ENCODE measurements at regions not wholly inside any gene's neighbourhood (a gene's known extent, or its start where the extent isn't known, plus 50 kb on each side); places are given as distances from the start of the nearest gene placed in this dataset.

DNA sequence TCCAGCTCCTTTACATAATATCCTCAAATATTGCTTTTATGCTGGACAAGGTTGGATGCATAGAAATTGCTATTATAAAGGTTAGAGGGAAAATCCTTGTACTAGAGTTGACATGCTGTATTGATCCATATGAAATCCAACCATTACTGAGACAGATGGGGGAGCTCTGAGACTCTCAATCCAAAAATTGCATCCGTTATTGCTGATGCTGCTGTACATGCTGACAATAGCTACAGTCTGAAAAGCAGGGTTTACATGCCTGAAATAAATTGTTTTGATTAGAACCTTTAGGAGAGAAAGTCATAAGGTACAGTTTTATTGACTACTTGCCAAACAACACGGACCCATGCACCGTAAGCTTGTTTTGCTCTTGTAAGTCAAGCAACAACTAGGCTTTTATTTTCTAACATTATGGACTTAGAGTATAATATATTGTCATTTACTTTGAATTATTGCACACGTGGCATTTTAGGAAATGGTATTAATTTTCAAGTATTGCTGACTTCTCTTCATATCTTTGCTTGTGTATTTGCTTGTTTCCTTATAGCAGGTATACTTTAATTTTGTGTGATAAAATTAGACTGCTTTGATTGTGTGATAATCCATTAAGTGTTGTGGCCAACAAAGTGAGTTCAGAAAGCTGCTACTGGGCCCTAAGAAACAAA is 1365.2 kb downstream of the STIM2 start:
- no peak for DNase-seq
- intact Hi-C loops (cut with DNase I), result no loop called here
- Histone ChIP-seq H3K4me1 (no peaks in the 10 kb centered on the region), H3K36me3 (replicated peaks in 1 of 2; ENCODE audit: insufficient read depth in 1 of 2, low read depth in 2 of 2) (no peaks in the 10 kb centered on the region), H3K4me3 (no peak overlapping the region), H3K27me3 (no peaks in the 10 kb centered on the region), H3K9me3 (no peaks in the 10 kb centered on the region), H3K27ac (no peak overlapping the region)
- TF ChIP-seq, protein P1, sequence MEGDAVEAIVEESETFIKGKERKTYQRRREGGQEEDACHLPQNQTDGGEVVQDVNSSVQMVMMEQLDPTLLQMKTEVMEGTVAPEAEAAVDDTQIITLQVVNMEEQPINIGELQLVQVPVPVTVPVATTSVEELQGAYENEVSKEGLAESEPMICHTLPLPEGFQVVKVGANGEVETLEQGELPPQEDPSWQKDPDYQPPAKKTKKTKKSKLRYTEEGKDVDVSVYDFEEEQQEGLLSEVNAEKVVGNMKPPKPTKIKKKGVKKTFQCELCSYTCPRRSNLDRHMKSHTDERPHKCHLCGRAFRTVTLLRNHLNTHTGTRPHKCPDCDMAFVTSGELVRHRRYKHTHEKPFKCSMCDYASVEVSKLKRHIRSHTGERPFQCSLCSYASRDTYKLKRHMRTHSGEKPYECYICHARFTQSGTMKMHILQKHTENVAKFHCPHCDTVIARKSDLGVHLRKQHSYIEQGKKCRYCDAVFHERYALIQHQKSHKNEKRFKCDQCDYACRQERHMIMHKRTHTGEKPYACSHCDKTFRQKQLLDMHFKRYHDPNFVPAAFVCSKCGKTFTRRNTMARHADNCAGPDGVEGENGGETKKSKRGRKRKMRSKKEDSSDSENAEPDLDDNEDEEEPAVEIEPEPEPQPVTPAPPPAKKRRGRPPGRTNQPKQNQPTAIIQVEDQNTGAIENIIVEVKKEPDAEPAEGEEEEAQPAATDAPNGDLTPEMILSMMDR (IDR thresholded peaks at IDR 0.05), result no peak
- TF ChIP-seq POLR2A (IDR thresholded peaks at IDR 0.05), result no peak
- no peak for ATAC-seq
- 31 to 43% methylated on average over 4 of the region's 4 CpGs for WGBS, 2 donors

DNA sequence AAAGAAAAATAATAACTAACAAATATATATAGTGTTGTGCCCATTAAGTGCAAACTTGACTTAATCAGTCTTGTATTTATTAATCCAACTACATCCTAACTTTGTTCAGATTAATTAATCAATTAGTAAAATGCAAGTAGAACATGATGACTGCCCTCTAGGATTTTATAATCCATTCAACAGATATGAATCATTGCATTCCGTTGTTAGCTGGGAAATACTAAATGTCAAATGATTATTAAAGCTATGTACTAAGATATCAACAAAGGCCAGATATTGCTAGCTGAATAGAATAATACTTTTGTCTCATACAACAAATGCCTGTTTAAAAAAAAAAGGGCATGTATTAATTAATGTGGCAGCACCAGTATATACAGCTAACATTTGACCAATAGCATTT is 1366.3 kb downstream of the STIM2 start:
- no peaks in the 10 kb centered on the region for H3K36me3 ChIP-seq (replicated peaks in 1 of 2; ENCODE audit: insufficient read depth in 1 of 2, low read depth in 2 of 2)
- ATAC-seq (no peak), DNase-seq (no peak)
- no peak overlapping the region for H3K27ac ChIP-seq
- H3K4me3 ChIP-seq, result no peak overlapping the region
- no peak for TF ChIP-seq POLR2A (IDR thresholded peaks at IDR 0.05)
- TF ChIP-seq, protein P1 (IDR thresholded peaks at IDR 0.05), result no peak
- no peaks in the 10 kb centered on the region for H3K9me3 ChIP-seq
- intact Hi-C loops (cut with DNase I), result no loop called here
- no peaks in the 10 kb centered on the region for H3K27me3 ChIP-seq
- H3K4me1 ChIP-seq, result no peaks in the 10 kb centered on the region
- WGBS, 2 donors, result 16 to 23% methylated on average over 1 of the region's 1 CpG

- no peaks in the 10 kb centered on the region for H3K9me3 ChIP-seq
- intact Hi-C loops (cut with DNase I), result no loop called here
- no peaks in the 10 kb centered on the region for H3K27me3 ChIP-seq
- TF ChIP-seq POLR2A (IDR thresholded peaks at IDR 0.05), result no peak
- TF ChIP-seq, protein P1 (IDR thresholded peaks at IDR 0.05), result no peak
- H3K4me1 ChIP-seq, result no peaks in the 10 kb centered on the region
- H3K27ac ChIP-seq, result no peak overlapping the region
- no peaks in the 10 kb centered on the region for H3K36me3 ChIP-seq (replicated peaks in 1 of 2; ENCODE audit: insufficient read depth in 1 of 2, low read depth in 2 of 2)
- ATAC-seq (no peak), DNase-seq (no peak)
- no peak overlapping the region for H3K4me3 ChIP-seq
- 23 to 32% methylated on average over 1 of the region's 1 CpG for WGBS, 2 donors
Observed at GRCh38 chr4:28227764-28228163, 1367.1 kb downstream of the STIM2 start.

GRCh38 chr4:28228561-28229491 is 1368.2 kb downstream of the STIM2 start:
- H3K36me3 ChIP-seq (replicated peaks in 1 of 2; ENCODE audit: insufficient read depth in 1 of 2, low read depth in 2 of 2), result no peaks in the 10 kb centered on the region
- H3K4me3 ChIP-seq, result no peak overlapping the region
- no peaks in the 10 kb centered on the region for H3K9me3 ChIP-seq
- H3K27me3 ChIP-seq, result no peaks in the 10 kb centered on the region
- TF ChIP-seq POLR2A (IDR thresholded peaks at IDR 0.05), result no peak
- TF ChIP-seq, protein P1 (IDR thresholded peaks at IDR 0.05), result no peak
- H3K4me1 ChIP-seq, result no peaks in the 10 kb centered on the region
- ATAC-seq, result no peak
- no peak for DNase-seq
- no peak overlapping the region for H3K27ac ChIP-seq
- 36 to 50% methylated on average over 1 of the region's 1 CpG for WGBS, 2 donors
- intact Hi-C loops (cut with DNase I), result no loop called here

Measured in body of pancreas (tissue), 4 donors.